ENCODE measurements at regions not wholly inside any gene's neighbourhood (a gene's known extent, or its start where the extent isn't known, plus 50 kb on each side); places are given as distances from the start of the nearest gene placed in this dataset.

GRCh38 chr4:130025701-130026100 is 929.7 kb downstream of the C4orf33 start:
- TF ChIP-seq CTCF (IDR thresholded peaks at IDR 0.05) (no peak), POLR2A (IDR thresholded peaks at IDR 0.05) (no peak)

All from right lobe of liver (tissue), 4 donors.